Hepatocyte (in vitro differentiated cells): ENCODE measurements at regions not wholly inside any gene's neighbourhood (a gene's known extent, or its start where the extent isn't known, plus 50 kb on each side); places are given as distances from the start of the nearest gene placed in this dataset.

Experiments used
- DNase-seq: peaks from one replicate; pipeline ENCODE4 v3.0.0-alpha.2; 2016; ENCODE audit warnings: low spot score
- H2AFZ ChIP-seq: fragments of 200-600 bp; sonication (generic); 2 replicates; pipeline ENCODE4 v1.6.0; 2016; ENCODE audit warnings: antibody characterized with exemption, mild to moderate bottlenecking
- H3K27ac ChIP-seq: fragments of 200-600 bp; sonication (generic); 2 replicates; pipeline ENCODE4 v1.5.1; 2016; ENCODE audit warnings: mild to moderate bottlenecking
- H3K27me3 ChIP-seq: fragments of 200-600 bp; sonication (generic); 2 replicates; pipeline ENCODE4 v1.6.1; 2016
- H3K36me3 ChIP-seq: fragments of 200-600 bp; sonication (generic); replicated peaks from 2 replicates; pipeline ENCODE4 v1.5.1; 2016; ENCODE audit warnings: low read depth; ENCODE audit not compliant: insufficient read depth
- H3K4me1 ChIP-seq: fragments of 200-600 bp; sonication (generic); 2 replicates; pipeline ENCODE4 v1.5.1; 2016; ENCODE audit warnings: mild to moderate bottlenecking, moderate library complexity; ENCODE audit not compliant: insufficient read depth
- H3K4me2 ChIP-seq: fragments of 200-600 bp; sonication (generic); 2 replicates; pipeline ENCODE4 v1.6.0; 2016
- H3K4me3 ChIP-seq: fragments of 200-600 bp; sonication (generic); 2 replicates; pipeline ENCODE4 v1.5.1; 2016; ENCODE audit warnings: mild to moderate bottlenecking
- H3K79me2 ChIP-seq: fragments of 200-600 bp; sonication (generic); 2 replicates; pipeline ENCODE4 v1.6.0; 2017; ENCODE audit warnings: mild to moderate bottlenecking
- H3K9me2 ChIP-seq: fragments of 200-600 bp; sonication (generic); replicated peaks from 2 replicates; pipeline ENCODE4 v1.6.0; 2017; ENCODE audit warnings: mild to moderate bottlenecking; ENCODE audit not compliant: insufficient read depth
- H3K9me3 ChIP-seq: fragments of 200-600 bp; sonication (generic); 2 replicates; pipeline ENCODE4 v1.5.1; 2016; ENCODE audit warnings: low read depth, mild to moderate bottlenecking
- H4K20me1 ChIP-seq: fragments of 200-600 bp; sonication (generic); 2 replicates; pipeline ENCODE4 v1.6.0; 2016; ENCODE audit warnings: mild to moderate bottlenecking; ENCODE audit not compliant: insufficient read depth, poor library complexity, severe bottlenecking
- CTCF ChIP-seq: fragments of 200-600 bp; sonication (generic); IDR thresholded peaks from 2 replicates; pipeline ENCODE4 v1.5.1; 2016; ENCODE audit warnings: antibody characterized with exemption, mild to moderate bottlenecking; ENCODE audit not compliant: poor library complexity
- EZH2 ChIP-seq: fragments of 200-600 bp; sonication (generic); IDR thresholded peaks from 2 replicates; pipeline ENCODE4 v1.6.1; 2016; ENCODE audit warnings: antibody characterized with exemption, mild to moderate bottlenecking, borderline replicate concordance
- EZH2phosphoT487 ChIP-seq: fragments of 200-600 bp; sonication (generic); IDR thresholded peaks from one replicate; pipeline ENCODE4 v1.6.1; 2018; ENCODE audit warnings: antibody characterized with exemption, mild to moderate bottlenecking, low read depth, moderate library complexity; ENCODE audit not compliant: unreplicated experiment, severe bottlenecking
- WGBS: methylation state at CpG from one replicate; pipeline ENCODE4 v1.1.6; 2016; ENCODE audit warnings: low lambda C conversion rate; ENCODE audit errors: missing lambda C conversion rate; 5-methylcytosine and 5-hydroxymethylcytosine counted together

- Histone ChIP-seq H3K4me1 (no peaks in the 10 kb centered on the region), H3K36me3 (no peaks in the 10 kb centered on the region), H3K27me3 (no peaks in the 10 kb centered on the region), H3K4me2 (no peak overlapping the region), H3K9me3 (no peaks in the 10 kb centered on the region), H3K9me2 (no peaks in the 10 kb centered on the region), H2AFZ (no peak overlapping the region), H3K27ac (no peak overlapping the region), H3K4me3 (no peak overlapping the region), H3K79me2 (no peaks in the 10 kb centered on the region), H4K20me1 (no peaks in the 10 kb centered on the region)
- 81% methylated on average over 4 of the region's 4 CpGs for WGBS
- no peak for DNase-seq
- no peak for TF ChIP-seq EZH2
- no peak for TF ChIP-seq CTCF
- TF ChIP-seq EZH2phosphoT487, result no peak
Observed at GRCh38 chr18:60754413-60755009, 381.9 kb upstream of the MC4R start.

- Histone ChIP-seq H3K27ac (no peak overlapping the region), H3K36me3 (no peaks in the 10 kb centered on the region), H3K9me2 (no peaks in the 10 kb centered on the region), H3K4me2 (no peak overlapping the region), H3K9me3 (no peaks in the 10 kb centered on the region), H3K27me3 (no peaks in the 10 kb centered on the region), H3K4me1 (no peaks in the 10 kb centered on the region), H3K79me2 (no peaks in the 10 kb centered on the region), H2AFZ (no peak overlapping the region), H4K20me1 (no peaks in the 10 kb centered on the region), H3K4me3 (no peak overlapping the region)
- 79% methylated on average over 5 of the region's 5 CpGs for WGBS
- no peak for TF ChIP-seq EZH2phosphoT487
- TF ChIP-seq CTCF, result no peak
- no peak for TF ChIP-seq EZH2
- DNase-seq, result no peak
Observed at GRCh38 chr18:60755134-60755533, 382.6 kb upstream of the MC4R start.

- Histone ChIP-seq H4K20me1 (no peaks in the 10 kb centered on the region), H3K9me2 (no peaks in the 10 kb centered on the region), H3K79me2 (no peaks in the 10 kb centered on the region), H3K27ac (no peak overlapping the region), H3K9me3 (no peaks in the 10 kb centered on the region), H3K36me3 (no peaks in the 10 kb centered on the region), H3K4me3 (no peak overlapping the region), H3K4me2 (no peak overlapping the region), H2AFZ (no peak overlapping the region), H3K27me3 (no peaks in the 10 kb centered on the region), H3K4me1 (no peaks in the 10 kb centered on the region)
- no peak for DNase-seq
- TF ChIP-seq CTCF, result no peak
- no peak for TF ChIP-seq EZH2
- TF ChIP-seq EZH2phosphoT487, result no peak
- 91% methylated on average over 1 of the region's 1 CpG for WGBS
Observed at GRCh38 chr18:60775978-60776377, 403.4 kb upstream of the MC4R start.

GRCh38 chr18:60784161-60784560 lies 411.6 kb upstream of the MC4R start:
- H3K27me3 ChIP-seq, result no peaks in the 10 kb centered on the region
- H2AFZ ChIP-seq, result no peak overlapping the region
- TF ChIP-seq EZH2phosphoT487 (no peak), EZH2 (no peak), CTCF (no peak)
- no peaks in the 10 kb centered on the region for H3K79me2 ChIP-seq
- no peak overlapping the region for H3K4me2 ChIP-seq
- H3K9me3 ChIP-seq, result no peaks in the 10 kb centered on the region
- H3K4me3 ChIP-seq, result no peak overlapping the region
- no peaks in the 10 kb centered on the region for H3K9me2 ChIP-seq
- no peaks in the 10 kb centered on the region for H3K4me1 ChIP-seq
- H3K36me3 ChIP-seq, result no peaks in the 10 kb centered on the region
- no peak for DNase-seq
- 72% methylated on average over 1 of the region's 1 CpG for WGBS
- H3K27ac ChIP-seq, result no peak overlapping the region
- H4K20me1 ChIP-seq, result no peaks in the 10 kb centered on the region
